B cell (primary cell): ENCODE measurements at regions not wholly inside any gene's neighbourhood (a gene's known extent, or its start where the extent isn't known, plus 50 kb on each side); places are given as distances from the start of the nearest gene placed in this dataset.

Experiments
- ATAC-seq: fragments of 200-7000 bp; cut with Tn5 transposase; one replicate; pipeline ENCODE4 v1.10.0; 2021; ENCODE audit warnings: low read depth, mild to moderate bottlenecking, moderate number of reproducible peaks, moderate library complexity
- CTCF ChIA-PET: fragments of 350-600 bp; sonication (Branson Sonifier 250); formaldehyde crosslinking; loops from one replicate; lab custom pipeline; 2021; ENCODE audit warnings: antibody characterized with exemption, inconsistent platforms; lab: Charles Lee
- POLR2A ChIA-PET: fragments of 350-600 bp; sonication (Branson Sonifier 250); formaldehyde crosslinking; loops from one replicate; lab custom pipeline; 2021; ENCODE audit warnings: antibody characterized with exemption; lab: Charles Lee
- DNase-seq: peaks from one replicate; pipeline ENCODE4 v3.0.0; 2013
- H2AFZ ChIP-seq: 2 replicates; pipeline ENCODE4 v1.6.1; 2012; ENCODE audit warnings: mild to moderate bottlenecking, low read depth, low read length; ENCODE audit not compliant: insufficient read depth, poor library complexity, severe bottlenecking
- H3K27ac ChIP-seq, 2 donors: 1 replicate in 1 of 2; 2 replicates in 1 of 2; pipeline ENCODE4 v1.5.1; 2012 to 2013; ENCODE audit warnings: low read length in 2 of 2, mild to moderate bottlenecking in 2 of 2, moderate library complexity in 1 of 2
- H3K27me3 ChIP-seq, 4 experiments: fragments of 200-600 bp in 1 of 4; sonication (generic) in 1 of 4; replicated peaks in 1 of 4; 1 replicate in 2 of 4; 2 replicates in 2 of 4; pipeline versions ENCODE4 v1.6.1 to v1.7.0; 2013 to 2016; ENCODE audit warnings: low read length in 3 of 4, mild to moderate bottlenecking in 2 of 4, mixed read lengths in 1 of 4, moderate library complexity in 1 of 4; ENCODE audit not compliant: insufficient read depth in 4 of 4, control insufficient read depth in 3 of 4; ENCODE audit errors: control extremely low read depth in 1 of 4
- H3K36me3 ChIP-seq, 2 experiments: replicated peaks in 1 of 2; 1 replicate in 1 of 2; 2 replicates in 1 of 2; pipeline versions ENCODE4 v1.6.1 to v1.7.1; 2013; ENCODE audit warnings: low read length in 1 of 2; ENCODE audit not compliant: insufficient read depth in 2 of 2, control insufficient read depth in 1 of 2; ENCODE audit errors: control extremely low read depth in 1 of 2, extremely low read depth in 1 of 2
- H3K4me1 ChIP-seq, 2 donors: fragments of 200-600 bp in 1 of 2; sonication (generic) in 1 of 2; 1 replicate in 1 of 2; 2 replicates in 1 of 2; pipeline versions ENCODE4 v1.5.1 to v1.6.1; 2013 to 2017; ENCODE audit warnings: low read length in 2 of 2; ENCODE audit not compliant: control insufficient read depth in 2 of 2, insufficient read depth in 2 of 2
- H3K4me2 ChIP-seq: replicated peaks from 2 replicates; pipeline ENCODE3; 2012; ENCODE audit warnings: mild to moderate bottlenecking, low read depth, low read length; ENCODE audit not compliant: poor library complexity, severe bottlenecking
- H3K4me3 ChIP-seq, 5 experiments: fragments of 200-600 bp in 1 of 5; sonication (generic) in 1 of 5; 1 replicate in 3 of 5; 2 replicates in 2 of 5; pipeline versions ENCODE4 v1.5.1 to v1.7.0; 2011 to 2016; ENCODE audit warnings: low read length in 4 of 5, mild to moderate bottlenecking in 4 of 5, low read depth in 2 of 5, control low read depth in 1 of 5, moderate library complexity in 1 of 5; ENCODE audit not compliant: insufficient read depth in 1 of 5; ENCODE audit errors: control extremely low read depth in 1 of 5, extremely low read depth in 1 of 5
- H3K79me2 ChIP-seq: fragments of 200-600 bp; sonication (generic); one replicate; pipeline ENCODE4 v1.6.0; 2016; ENCODE audit warnings: low read length; ENCODE audit not compliant: control insufficient read depth, insufficient read depth
- H3K9ac ChIP-seq: fragments of 200-600 bp; sonication (generic); 2 replicates; pipeline ENCODE4 v1.6.1; 2017; ENCODE audit warnings: mild to moderate bottlenecking, low read length, moderate library complexity
- H3K9me3 ChIP-seq, 3 donors: one replicate each; pipeline versions ENCODE4 v1.6.1 to v1.7.1; 2013; ENCODE audit warnings: low read length in 2 of 3; ENCODE audit not compliant: control insufficient read depth in 2 of 3, insufficient read depth in 1 of 3; ENCODE audit errors: control extremely low read depth in 1 of 3
- H4K20me1 ChIP-seq: 2 replicates; pipeline ENCODE4 v1.6.0; 2012; ENCODE audit warnings: mild to moderate bottlenecking, low read length; ENCODE audit not compliant: insufficient read depth, control insufficient read depth, poor library complexity, severe bottlenecking
- H3K27ac Mint-ChIP-seq: one replicate; pipeline ENCODE4 v1.8.0; 2021; ENCODE audit warnings: mixed read lengths
- H3K27me3 Mint-ChIP-seq: one replicate; pipeline ENCODE4 v1.8.0; 2021; ENCODE audit warnings: mixed read lengths
- H3K4me1 Mint-ChIP-seq: one replicate; pipeline ENCODE4 v1.8.0; 2021; ENCODE audit warnings: mixed read lengths
- H3K4me3 Mint-ChIP-seq: one replicate; pipeline ENCODE4 v1.8.0; 2021; ENCODE audit warnings: mixed read lengths
- H3K9me3 Mint-ChIP-seq: one replicate; pipeline ENCODE4 v1.8.0; 2022; ENCODE audit warnings: mixed read lengths; ENCODE audit not compliant: insufficient read depth
- CTCF ChIP-seq: fragments of 200-600 bp; IDR thresholded peaks from one replicate; pipeline ENCODE4 v1.8.0; 2022; ENCODE audit warnings: antibody characterized with exemption, mild to moderate bottlenecking
- EZH2 ChIP-seq: IDR thresholded peaks from 2 replicates; pipeline ENCODE4 v1.6.1; 2012; ENCODE audit warnings: borderline replicate concordance, low read depth, mild to moderate bottlenecking, moderate library complexity, low read length; ENCODE audit not compliant: insufficient read depth, poor library complexity, severe bottlenecking
- WGBS: methylation state at CpG from one replicate; pipeline ENCODE4 v1.1.5; 2013; ENCODE audit warnings: missing lambda C conversion rate; ENCODE audit not compliant: insufficient coverage; 5-methylcytosine and 5-hydroxymethylcytosine counted together
- intact Hi-C: fragments of 100-400 bp; cut with micrococcal nuclease; formaldehyde crosslinking; loops from one replicate; pipeline ENCODE4 v1.10.0; 2022

- no peak overlapping the region for H3K27ac ChIP-seq
- H3K27me3 Mint-ChIP-seq = no peaks in the 10 kb centered on the region
- ChIA-PET POLR2A (no interaction called here), CTCF (no interaction called here)
- no peaks in the 10 kb centered on the region for H3K9me3 Mint-ChIP-seq
- intact Hi-C loops = no loop called here
- no peaks in the 10 kb centered on the region for H3K9me3 ChIP-seq
- H4K20me1 ChIP-seq = no peaks in the 10 kb centered on the region
- no peak for TF ChIP-seq CTCF
- TF ChIP-seq EZH2 = no peak
- H3K27ac Mint-ChIP-seq = no peak overlapping the region
- no peaks in the 10 kb centered on the region for H3K79me2 ChIP-seq
- WGBS = 91% methylated on average over 5 of the region's 6 CpGs
- no peak overlapping the region for H3K4me2 ChIP-seq
- H3K4me3 ChIP-seq = no peak overlapping the region
- no peak overlapping the region for H2AFZ ChIP-seq
- no peaks in the 10 kb centered on the region for H3K36me3 ChIP-seq
- H3K4me1 ChIP-seq = no peaks in the 10 kb centered on the region
- ATAC-seq = no peak
- H3K27me3 ChIP-seq = no peaks in the 10 kb centered on the region
- H3K9ac ChIP-seq = no peak overlapping the region
- H3K4me1 Mint-ChIP-seq = no peaks in the 10 kb centered on the region
- no peak overlapping the region for H3K4me3 Mint-ChIP-seq
- DNase-seq = no peak
Observed at GRCh38 chr7:123401295-123401694, 133.1 kb downstream of the IQUB start.

GRCh38 chr7:123400196-123400595, 134.2 kb downstream of the IQUB start:
- no peak overlapping the region for H3K4me3 ChIP-seq
- H3K9me3 ChIP-seq = no peaks in the 10 kb centered on the region
- H3K9ac ChIP-seq = no peak overlapping the region
- Mint-ChIP-seq H3K9me3 (no peaks in the 10 kb centered on the region), H3K27ac (no peak overlapping the region), H3K4me3 (no peak overlapping the region), H3K4me1 (no peaks in the 10 kb centered on the region), H3K27me3 (no peaks in the 10 kb centered on the region)
- no peak overlapping the region for H3K27ac ChIP-seq
- H3K36me3 ChIP-seq = no peaks in the 10 kb centered on the region
- TF ChIP-seq CTCF (no peak), EZH2 (no peak)
- intact Hi-C loops = no loop called here
- ChIA-PET POLR2A (no interaction called here), CTCF (no interaction called here)
- no peaks in the 10 kb centered on the region for H3K79me2 ChIP-seq
- no peaks in the 10 kb centered on the region for H4K20me1 ChIP-seq
- no peaks in the 10 kb centered on the region for H3K27me3 ChIP-seq
- H3K4me1 ChIP-seq = no peaks in the 10 kb centered on the region
- H3K4me2 ChIP-seq = no peak overlapping the region
- no peak for ATAC-seq
- DNase-seq = no peak
- H2AFZ ChIP-seq = no peak overlapping the region
